ENCODE measurements at regions not wholly inside any gene's neighbourhood (a gene's known extent, or its start where the extent isn't known, plus 50 kb on each side); places are given as distances from the start of the nearest gene placed in this dataset.
"Not testable (repeated sequence)": the region's sequence is repeated elsewhere in the genome, so short reads cannot be mapped to it uniquely, and the experiment has no call there.

DNA sequence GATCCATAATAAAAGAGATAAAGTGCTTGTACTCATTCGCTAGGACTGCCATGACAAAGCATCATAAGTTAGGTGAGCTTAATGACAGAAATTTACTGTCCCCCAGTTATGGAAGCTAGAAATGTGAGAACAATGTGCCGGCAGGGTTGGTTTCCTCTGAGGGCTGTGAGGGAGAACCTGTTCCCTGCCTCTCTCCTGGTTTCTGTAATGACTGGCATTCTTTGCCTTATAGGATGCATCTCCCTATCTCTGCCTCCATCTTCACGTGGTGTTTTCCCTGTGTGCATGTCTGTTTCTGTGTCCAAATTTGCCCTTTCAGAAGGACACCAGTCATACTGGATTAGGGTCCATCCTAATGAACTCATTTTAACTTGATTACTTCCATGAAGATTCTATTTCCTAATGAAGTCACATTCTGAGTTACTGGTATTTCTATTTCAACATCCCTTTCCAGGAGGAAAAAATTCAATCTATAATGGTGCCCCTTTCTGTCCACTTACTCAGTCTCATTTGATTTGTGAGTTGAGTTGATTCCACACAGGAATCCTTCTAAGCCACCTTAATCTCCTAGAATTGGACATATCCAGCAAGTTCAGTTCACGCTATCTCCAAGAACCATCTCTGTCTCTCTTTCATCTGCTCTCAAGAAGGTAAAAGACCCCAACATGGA is 71.2 kb upstream of the LIPC start:
- Histone ChIP-seq H3K27ac (no peak overlapping the region), H3K36me3 (no peaks in the 10 kb centered on the region), H3K9ac (no peak overlapping the region), H3K4me3 (no peak overlapping the region), H3K4me2 (no peak overlapping the region), H3K79me2 (ENCODE audit: low read depth) (no peaks in the 10 kb centered on the region), H3F3A (ENCODE audit: low read depth) (no peaks in the 10 kb centered on the region), H3K9me3 (ENCODE audit: low read depth) (no peaks in the 10 kb centered on the region), H4K20me1 (ENCODE audit: low read depth) (no peaks in the 10 kb centered on the region), H2AFZ (replicated peaks) (no peak overlapping the region), H3K4me1 (no peaks in the 10 kb centered on the region), H3K27me3 (no peaks in the 10 kb centered on the region)
- Mint-ChIP-seq H3K36me3 (no peaks in the 10 kb centered on the region), H3K4me3 (no peak overlapping the region), H3K9me3 (peaks cover 9% of the 10 kb centered on the region), H3K27ac (no peak overlapping the region), H3K27me3 (ENCODE audit: insufficient read depth, low read depth) (peaks cover 2% of the 10 kb centered on the region), H3K4me1 (peaks cover 2% of the 10 kb centered on the region)
- DNase-seq (ENCODE audit: low spot score): no peak
- TF ChIP-seq EZH2phosphoT487 (IDR thresholded peaks at IDR 0.05): no peak
- no peak for TF ChIP-seq CTCF (IDR thresholded peaks at IDR 0.05)
- TF ChIP-seq EZH2 (IDR thresholded peaks at IDR 0.05): no peak

- no peaks in the 10 kb centered on the region for H3K9me3 ChIP-seq (ENCODE audit: low read depth)
- Mint-ChIP-seq H3K9me3 (peaks cover 9% of the 10 kb centered on the region), H3K27me3 (ENCODE audit: insufficient read depth, low read depth) (peaks cover 2% of the 10 kb centered on the region), H3K27ac (no peak overlapping the region), H3K4me1 (peaks cover 2% of the 10 kb centered on the region), H3K36me3 (no peaks in the 10 kb centered on the region), H3K4me3 (no peak overlapping the region)
- no peak overlapping the region for H3K4me2 ChIP-seq
- H3K27ac ChIP-seq: no peak overlapping the region
- no peaks in the 10 kb centered on the region for H3K79me2 ChIP-seq (ENCODE audit: low read depth)
- TF ChIP-seq CTCF (IDR thresholded peaks at IDR 0.05) (no peak), EZH2 (IDR thresholded peaks at IDR 0.05) (no peak), EZH2phosphoT487 (IDR thresholded peaks at IDR 0.05) (no peak)
- no peak overlapping the region for H3K9ac ChIP-seq
- H3F3A ChIP-seq (ENCODE audit: low read depth): no peaks in the 10 kb centered on the region
- H2AFZ ChIP-seq (replicated peaks): no peak overlapping the region
- no peaks in the 10 kb centered on the region for H4K20me1 ChIP-seq (ENCODE audit: low read depth)
- no peaks in the 10 kb centered on the region for H3K4me1 ChIP-seq
- no peak for DNase-seq (ENCODE audit: low spot score)
- no peaks in the 10 kb centered on the region for H3K36me3 ChIP-seq
- no peaks in the 10 kb centered on the region for H3K27me3 ChIP-seq
- no peak overlapping the region for H3K4me3 ChIP-seq
These were observed 70.5 kb upstream of the LIPC start for GRCh38 chr15:58361273-58361759.

GRCh38 chr15:58362262-58362922 is 69.4 kb upstream of the LIPC start:
- TF ChIP-seq CTCF (IDR thresholded peaks at IDR 0.05) (no peak), EZH2phosphoT487 (IDR thresholded peaks at IDR 0.05) (no peak), EZH2 (IDR thresholded peaks at IDR 0.05) (no peak)
- no peak for DNase-seq (ENCODE audit: low spot score)
- Mint-ChIP-seq H3K9me3 (peaks cover 9% of the 10 kb centered on the region), H3K27me3 (ENCODE audit: insufficient read depth, low read depth) (peaks cover 2% of the 10 kb centered on the region), H3K36me3 (no peaks in the 10 kb centered on the region), H3K27ac (no peak overlapping the region), H3K4me1 (peaks cover 2% of the 10 kb centered on the region), H3K4me3 (no peak overlapping the region)
- H2AFZ ChIP-seq (replicated peaks): peak overlapping the region; percentile 10
- no peaks in the 10 kb centered on the region for H3K79me2 ChIP-seq (ENCODE audit: low read depth)
- H4K20me1 ChIP-seq (ENCODE audit: low read depth): no peaks in the 10 kb centered on the region
- H3K27ac ChIP-seq: no peak overlapping the region
- no peaks in the 10 kb centered on the region for H3K27me3 ChIP-seq
- H3K4me3 ChIP-seq: no peak overlapping the region
- no peaks in the 10 kb centered on the region for H3K36me3 ChIP-seq
- H3K4me1 ChIP-seq: no peaks in the 10 kb centered on the region
- H3K9me3 ChIP-seq (ENCODE audit: low read depth): no peaks in the 10 kb centered on the region
- no peak overlapping the region for H3K9ac ChIP-seq
- no peaks in the 10 kb centered on the region for H3F3A ChIP-seq (ENCODE audit: low read depth)
- no peak overlapping the region for H3K4me2 ChIP-seq

DNA sequence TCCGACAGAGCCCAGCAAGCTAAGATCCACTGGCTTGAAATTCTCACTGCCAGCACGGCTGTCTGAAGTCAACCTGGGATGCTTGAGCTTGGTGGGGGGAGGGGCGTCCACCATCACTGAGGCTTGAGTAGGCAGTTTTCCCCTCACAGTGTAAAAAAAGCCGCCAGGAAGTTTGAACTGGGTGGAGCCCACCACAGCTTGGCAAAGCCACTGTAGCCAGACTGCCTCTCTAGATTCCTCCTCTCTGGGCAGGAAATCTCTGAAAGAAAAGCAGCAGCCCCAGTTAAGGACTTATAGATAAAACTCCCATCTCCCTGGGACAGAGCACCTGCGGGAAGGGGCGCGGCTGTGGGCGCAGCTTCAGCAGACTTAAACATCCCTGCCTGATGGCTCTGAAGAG is 68.7 kb upstream of the LIPC start:
- H3K9ac ChIP-seq; H3K9me3 ChIP-seq (ENCODE audit: low read depth); DNase-seq (ENCODE audit: low spot score); H4K20me1 ChIP-seq (ENCODE audit: low read depth); H3K27me3 ChIP-seq; H3K27ac ChIP-seq; H3F3A ChIP-seq (ENCODE audit: low read depth); H3K4me2 ChIP-seq; H3K36me3 Mint-ChIP-seq; H3K4me1 Mint-ChIP-seq; H3K4me3 ChIP-seq; H3K79me2 ChIP-seq (ENCODE audit: low read depth); H3K27me3 Mint-ChIP-seq (ENCODE audit: insufficient read depth, low read depth); H3K27ac Mint-ChIP-seq; H3K4me1 ChIP-seq; H3K4me3 Mint-ChIP-seq; H3K36me3 ChIP-seq: not testable (repeated sequence)
- H3K9me3 Mint-ChIP-seq: peaks cover 12% of the 10 kb centered on the region
- peak overlapping the region; percentile 10 for H2AFZ ChIP-seq (replicated peaks)

- H4K20me1 ChIP-seq (ENCODE audit: low read depth); H3K36me3 Mint-ChIP-seq; H3K4me1 Mint-ChIP-seq; H3K4me2 ChIP-seq; H3K9ac ChIP-seq; H2AFZ ChIP-seq (replicated peaks); H3K9me3 ChIP-seq (ENCODE audit: low read depth); H3K27me3 Mint-ChIP-seq (ENCODE audit: insufficient read depth, low read depth); H3K4me3 ChIP-seq; H3K27me3 ChIP-seq; H3K4me1 ChIP-seq; H3K79me2 ChIP-seq (ENCODE audit: low read depth); H3K27ac ChIP-seq; H3K36me3 ChIP-seq; H3K27ac Mint-ChIP-seq; DNase-seq (ENCODE audit: low spot score); H3K4me3 Mint-ChIP-seq; H3F3A ChIP-seq (ENCODE audit: low read depth): not testable (repeated sequence)
- H3K9me3 Mint-ChIP-seq: peaks cover 14% of the 10 kb centered on the region
These were observed 68.1 kb upstream of the LIPC start for GRCh38 chr15:58363673-58364072.

Data from neural progenitor cell (in vitro differentiated cells).